ENCODE measurements at regions not wholly inside any gene's neighbourhood (a gene's known extent, or its start where the extent isn't known, plus 50 kb on each side); places are given as distances from the start of the nearest gene placed in this dataset.

GRCh38 chr5:74367241-74367733, 273.2 kb downstream of the ENC1 start:
- TF ChIP-seq ZBTB7A (IDR thresholded peaks at IDR 0.05; ENCODE audit: low read depth): no peak
- no peak for TF ChIP-seq TCF12 (IDR thresholded peaks at IDR 0.05; ENCODE audit: low read depth)
- no peak for TF ChIP-seq EP300 (IDR thresholded peaks at IDR 0.05; ENCODE audit: borderline replicate concordance)
- TF ChIP-seq YY1 (IDR thresholded peaks at IDR 0.05; ENCODE audit: low read depth): no peak
- TF ChIP-seq CEBPB (IDR thresholded peaks at IDR 0.05): no peak
- TF ChIP-seq TAF1 (IDR thresholded peaks at IDR 0.05; ENCODE audit: low read depth): no peak
- TF ChIP-seq EGR1 (IDR thresholded peaks at IDR 0.05): no peak

- TF ChIP-seq FOXM1 (IDR thresholded peaks at IDR 0.05; ENCODE audit: borderline replicate concordance, low read depth) (no peak), ZBTB7A (IDR thresholded peaks at IDR 0.05; ENCODE audit: low read depth) (no peak), USF1 (IDR thresholded peaks at IDR 0.05) (no peak), TEAD4 (IDR thresholded peaks at IDR 0.05) (no peak), EGR1 (IDR thresholded peaks at IDR 0.05) (no peak), CEBPB (IDR thresholded peaks at IDR 0.05) (no peak), CREB1 (IDR thresholded peaks at IDR 0.05; ENCODE audit: low read depth) (no peak), REST (IDR thresholded peaks at IDR 0.05; ENCODE audit: low read depth) (no peak), MAX (IDR thresholded peaks at IDR 0.05) (no peak), NFIC (IDR thresholded peaks at IDR 0.05) (no peak), TCF12 (IDR thresholded peaks at IDR 0.05; ENCODE audit: low read depth) (no peak), YY1 (IDR thresholded peaks at IDR 0.05; ENCODE audit: low read depth) (no peak), TAF1 (IDR thresholded peaks at IDR 0.05; ENCODE audit: low read depth) (no peak)
These were observed 274.8 kb downstream of the ENC1 start for GRCh38 chr5:74365723-74366122.

GRCh38 chr5:74364507-74364906, 276.0 kb downstream of the ENC1 start:
- no peak for TF ChIP-seq CREB1 (IDR thresholded peaks at IDR 0.05; ENCODE audit: low read depth)
- TF ChIP-seq TEAD4 (IDR thresholded peaks at IDR 0.05): no peak
- TF ChIP-seq USF1 (IDR thresholded peaks at IDR 0.05): no peak
- TF ChIP-seq ZBTB7A (IDR thresholded peaks at IDR 0.05; ENCODE audit: low read depth): no peak
- TF ChIP-seq CEBPB (IDR thresholded peaks at IDR 0.05): no peak
- TF ChIP-seq EP300 (IDR thresholded peaks at IDR 0.05; ENCODE audit: borderline replicate concordance): no peak
- TF ChIP-seq NFIC (IDR thresholded peaks at IDR 0.05): no peak
- TF ChIP-seq YY1 (IDR thresholded peaks at IDR 0.05; ENCODE audit: low read depth): no peak
- TF ChIP-seq RAD21 (IDR thresholded peaks at IDR 0.05; ENCODE audit: low read depth): no peak
- no peak for TF ChIP-seq TCF12 (IDR thresholded peaks at IDR 0.05; ENCODE audit: low read depth)
- no peak for TF ChIP-seq EGR1 (IDR thresholded peaks at IDR 0.05)
- TF ChIP-seq FOXM1 (IDR thresholded peaks at IDR 0.05; ENCODE audit: borderline replicate concordance, low read depth): no peak
- no peak for TF ChIP-seq MAX (IDR thresholded peaks at IDR 0.05)
- no peak for TF ChIP-seq TAF1 (IDR thresholded peaks at IDR 0.05; ENCODE audit: low read depth)
- TF ChIP-seq REST (IDR thresholded peaks at IDR 0.05; ENCODE audit: low read depth): no peak

GRCh38 chr5:74363603-74364205, 276.8 kb downstream of the ENC1 start:
- TF ChIP-seq REST (IDR thresholded peaks at IDR 0.05; ENCODE audit: low read depth): no peak
- no peak for TF ChIP-seq EP300 (IDR thresholded peaks at IDR 0.05; ENCODE audit: borderline replicate concordance)
- no peak for TF ChIP-seq NFIC (IDR thresholded peaks at IDR 0.05)
- TF ChIP-seq ZBTB7A (IDR thresholded peaks at IDR 0.05; ENCODE audit: low read depth): no peak
- TF ChIP-seq USF1 (IDR thresholded peaks at IDR 0.05): no peak
- TF ChIP-seq EGR1 (IDR thresholded peaks at IDR 0.05): no peak
- TF ChIP-seq TCF12 (IDR thresholded peaks at IDR 0.05; ENCODE audit: low read depth): no peak
- no peak for TF ChIP-seq RAD21 (IDR thresholded peaks at IDR 0.05; ENCODE audit: low read depth)
- TF ChIP-seq TAF1 (IDR thresholded peaks at IDR 0.05; ENCODE audit: low read depth): no peak
- TF ChIP-seq CEBPB (IDR thresholded peaks at IDR 0.05): no peak
- no peak for TF ChIP-seq FOXM1 (IDR thresholded peaks at IDR 0.05; ENCODE audit: borderline replicate concordance, low read depth)
- TF ChIP-seq MAX (IDR thresholded peaks at IDR 0.05): no peak
- TF ChIP-seq TEAD4 (IDR thresholded peaks at IDR 0.05): no peak
- no peak for TF ChIP-seq YY1 (IDR thresholded peaks at IDR 0.05; ENCODE audit: low read depth)
- no peak for TF ChIP-seq CREB1 (IDR thresholded peaks at IDR 0.05; ENCODE audit: low read depth)
